ENCODE measurements at regions not wholly inside any gene's neighbourhood (a gene's known extent, or its start where the extent isn't known, plus 50 kb on each side); places are given as distances from the start of the nearest gene placed in this dataset.

GRCh38 chr21:32974653-32975052 is 51.1 kb upstream of the OLIG2 start:
- no peak overlapping the region for H3K4me3 ChIP-seq
- 57% methylated on average over 2 of the region's 2 CpGs for WGBS

GRCh38 chr21:32975811-32976431 is 49.8 kb upstream of the OLIG2 start:
- Histone ChIP-seq H3K36me3 (no peaks in the 10 kb centered on the region), H3K4me3 (no peak overlapping the region), H3K27me3 (peaks cover 37% of the 10 kb centered on the region), H3K27ac (no peak overlapping the region), H3K9me3 (no peaks in the 10 kb centered on the region), H3K4me1 (no peaks in the 10 kb centered on the region)
- no peak for TF ChIP-seq POLR2AphosphoS5 (IDR thresholded peaks at IDR 0.05)
- WGBS, result 69% methylated on average over 8 of the region's 8 CpGs
- DNase-seq (ENCODE audit: low spot score in 2 of 2), result no peak

More at GRCh38 chr21:32974653-32975052, 51.1 kb upstream of the OLIG2 start:
- Histone ChIP-seq H3K27ac (no peak overlapping the region), H3K9me3 (no peaks in the 10 kb centered on the region), H3K36me3 (no peaks in the 10 kb centered on the region), H3K4me1 (no peaks in the 10 kb centered on the region), H3K27me3 (peaks cover 35% of the 10 kb centered on the region)
- TF ChIP-seq EP300 (IDR thresholded peaks at IDR 0.05), result no peak
- TF ChIP-seq CTCF (IDR thresholded peaks at IDR 0.05), result no peak
- TF ChIP-seq POLR2AphosphoS5 (IDR thresholded peaks at IDR 0.05), result no peak
- TF ChIP-seq POLR2A (IDR thresholded peaks at IDR 0.05), result no peak
- no peak for DNase-seq (ENCODE audit: low spot score in 2 of 2)

Measured in suprapubic skin (tissue), 4 donors.